ENCODE measurements at regions not wholly inside any gene's neighbourhood (a gene's known extent, or its start where the extent isn't known, plus 50 kb on each side); places are given as distances from the start of the nearest gene placed in this dataset.

- no peak overlapping the region for H3K4me3 ChIP-seq (replicated peaks in 1 of 2; ENCODE audit: low read depth in 2 of 2, low read length in 2 of 2)
- no peak for DNase-seq (ENCODE audit: low read depth in 2 of 2)
- no peak for TF ChIP-seq CTCF (IDR thresholded peaks at IDR 0.05; ENCODE audit: low read depth, low read length)
Measured at GRCh38 chr4:11592276-11592675, 163.6 kb upstream of the HS3ST1 start.

GRCh38 chr4:11590132-11590531 is 161.4 kb upstream of the HS3ST1 start:
- TF ChIP-seq CTCF (IDR thresholded peaks at IDR 0.05; ENCODE audit: low read depth, low read length) = no peak

GRCh38 chr4:11589676-11590075 is 161.0 kb upstream of the HS3ST1 start:
- no peak overlapping the region for H3K4me3 ChIP-seq (replicated peaks in 1 of 2; ENCODE audit: low read depth in 2 of 2, low read length in 2 of 2)
- no peak for TF ChIP-seq CTCF (IDR thresholded peaks at IDR 0.05; ENCODE audit: low read depth, low read length)

More at GRCh38 chr4:11590132-11590531, 161.4 kb upstream of the HS3ST1 start:
- DNase-seq (ENCODE audit: low read depth in 2 of 2) = peak in 1 of 2 donors; percentile 43
- no peak overlapping the region for H3K4me3 ChIP-seq (replicated peaks in 1 of 2; ENCODE audit: low read depth in 2 of 2, low read length in 2 of 2)

GRCh38 chr4:11587797-11588196 is 159.1 kb upstream of the HS3ST1 start:
- DNase-seq (ENCODE audit: low read depth in 2 of 2) = no peak
- no peak for TF ChIP-seq CTCF (IDR thresholded peaks at IDR 0.05; ENCODE audit: low read depth, low read length)
- H3K4me3 ChIP-seq (replicated peaks in 1 of 2; ENCODE audit: low read depth in 2 of 2, low read length in 2 of 2) = no peak overlapping the region

More at GRCh38 chr4:11589676-11590075, 161.0 kb upstream of the HS3ST1 start:
- DNase-seq (ENCODE audit: low read depth in 2 of 2) = peak; percentile 35 to 62

GRCh38 chr4:11585506-11585905 is 156.8 kb upstream of the HS3ST1 start:
- TF ChIP-seq CTCF (IDR thresholded peaks at IDR 0.05; ENCODE audit: low read depth, low read length) = no peak

GRCh38 chr4:11568511-11568910 is 139.8 kb upstream of the HS3ST1 start:
- DNase-seq (ENCODE audit: low read depth in 2 of 2) = no peak
- TF ChIP-seq CTCF (IDR thresholded peaks at IDR 0.05; ENCODE audit: low read depth, low read length) = no peak
- H3K4me3 ChIP-seq (replicated peaks in 1 of 2; ENCODE audit: low read depth in 2 of 2, low read length in 2 of 2) = no peak overlapping the region

More at GRCh38 chr4:11585506-11585905, 156.8 kb upstream of the HS3ST1 start:
- DNase-seq (ENCODE audit: low read depth in 2 of 2) = peak; percentile 10 to 11
- no peak overlapping the region for H3K4me3 ChIP-seq (replicated peaks in 1 of 2; ENCODE audit: low read depth in 2 of 2, low read length in 2 of 2)

- peak in 1 of 2 donors; percentile 79 for DNase-seq (ENCODE audit: low read depth in 2 of 2)
- no peak for TF ChIP-seq CTCF (IDR thresholded peaks at IDR 0.05; ENCODE audit: low read depth, low read length)
Measured at GRCh38 chr4:11566444-11567022, 137.8 kb upstream of the HS3ST1 start.

More at GRCh38 chr4:11566444-11567022, 137.8 kb upstream of the HS3ST1 start:
- no peak overlapping the region for H3K4me3 ChIP-seq (replicated peaks in 1 of 2; ENCODE audit: low read depth in 2 of 2, low read length in 2 of 2)

Data from cardiac fibroblast (primary cell).